ENCODE measurements at regions not wholly inside any gene's neighbourhood (a gene's known extent, or its start where the extent isn't known, plus 50 kb on each side); places are given as distances from the start of the nearest gene placed in this dataset.

GRCh38 chr5:8912106-8912505 lies 633.8 kb downstream of the SEMA5A start (continued):
- TF ChIP-seq ATF2 (CRISPR knock-in tag; IDR thresholded peaks at IDR 0.05; ENCODE audit: borderline replicate concordance, low read depth) (no peak), NR1H2 (CRISPR knock-in tag; IDR thresholded peaks at IDR 0.05) (no peak), CDX4 (CRISPR knock-in tag; IDR thresholded peaks at IDR 0.05; ENCODE audit: borderline replicate concordance) (no peak), ZBTB21 (CRISPR knock-in tag; IDR thresholded peaks at IDR 0.05; ENCODE audit: borderline replicate concordance) (no peak)
- TF ChIP-seq, protein P1, sequence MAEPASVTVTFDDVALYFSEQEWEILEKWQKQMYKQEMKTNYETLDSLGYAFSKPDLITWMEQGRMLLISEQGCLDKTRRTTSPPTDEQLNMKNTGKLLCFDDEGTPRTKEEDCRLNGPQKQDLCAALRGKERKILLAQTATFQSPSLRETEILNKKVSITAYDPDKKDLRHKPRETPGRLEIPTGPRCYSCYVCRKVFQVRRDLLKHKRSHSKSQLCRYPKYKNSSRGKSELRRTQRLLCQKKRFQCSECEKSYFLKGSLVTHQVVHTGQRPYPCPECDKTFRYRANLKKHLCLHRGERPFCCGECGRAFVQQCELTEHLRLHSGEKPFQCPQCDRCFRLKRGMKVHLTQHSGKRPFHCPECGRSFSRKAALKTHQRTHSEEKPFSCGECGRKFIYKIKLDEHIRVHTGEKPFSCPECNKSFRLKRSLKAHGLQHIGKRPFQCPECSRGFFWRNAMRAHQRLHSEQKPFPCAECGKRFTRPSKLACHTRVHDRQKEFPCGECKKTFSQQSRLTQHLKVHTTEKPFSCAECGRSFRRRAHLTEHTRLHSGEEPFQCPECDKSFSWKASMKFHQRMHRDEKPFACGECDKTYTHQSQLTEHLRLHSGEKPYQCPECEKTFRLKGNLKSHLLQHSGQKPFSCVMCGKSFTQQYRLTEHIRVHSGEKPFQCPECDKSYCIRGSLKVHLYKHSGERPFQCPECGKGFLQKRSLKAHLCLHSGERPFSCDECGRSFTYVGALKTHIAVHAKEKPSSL (CRISPR knock-in tag; conservative IDR thresholded peaks at IDR 0.05), result no peak

GRCh38 chr5:8913522-8913921 lies 632.4 kb downstream of the SEMA5A start:
- TF ChIP-seq KAT7 (CRISPR knock-in tag; IDR thresholded peaks at IDR 0.05; ENCODE audit: borderline replicate concordance), result no peak
- Mint-ChIP-seq H3K9me3 (peaks cover 5% of the 10 kb centered on the region; the same call in 1 of the 2 replicates), H3K27ac (no peak overlapping the region), H3K36me3 (no peaks in the 10 kb centered on the region), H3K27me3 (ENCODE audit: low read depth) (no peaks in the 10 kb centered on the region; the same call in 1 of the 2 replicates), H3K4me1 (no peaks in the 10 kb centered on the region), H3K4me3 (no peak overlapping the region)
- DNase-seq (ENCODE audit: low spot score), result no peak
- ATAC-seq, result no peak
- POLR2A ChIA-PET, result no interaction called here
- CTCF ChIA-PET, result no interaction called here

DNA sequence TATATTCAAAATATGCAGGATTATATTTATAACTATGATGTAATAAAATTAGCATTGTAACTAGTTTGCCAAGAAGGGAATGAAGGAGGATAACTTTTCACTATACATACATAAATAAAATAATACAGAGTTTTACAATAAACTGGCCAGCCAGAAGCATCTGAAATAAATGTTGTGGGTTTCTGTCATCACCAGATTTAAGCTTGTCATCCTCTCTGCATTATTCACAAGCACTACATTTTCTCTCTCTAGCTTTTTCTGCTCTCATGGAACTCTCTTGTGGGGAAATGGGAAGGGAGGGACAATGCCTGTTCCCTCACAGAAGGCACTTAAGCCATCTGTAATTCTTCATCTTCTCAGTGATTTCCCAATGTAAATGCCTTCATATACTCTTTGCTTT lies 626.8 kb downstream of the SEMA5A start:
- H3K4me1 Mint-ChIP-seq, result no peaks in the 10 kb centered on the region
- H3K27me3 Mint-ChIP-seq (ENCODE audit: low read depth), result no peaks in the 10 kb centered on the region; the same call in 1 of the 2 replicates
- no peak overlapping the region for H3K4me3 Mint-ChIP-seq
- DNase-seq (ENCODE audit: low spot score) (no peak), ATAC-seq (no peak)
- H3K36me3 Mint-ChIP-seq, result no peaks in the 10 kb centered on the region
- CTCF ChIA-PET, result interaction anchor here (2.6 kb wide), 1 partner anchor 11 kb away, joined by 21 read pairs; no protein-coding TSS in a partner anchor
- TF ChIP-seq CREM (CRISPR knock-in tag; IDR thresholded peaks at IDR 0.05) (no peak), MLX (CRISPR knock-in tag; IDR thresholded peaks at IDR 0.05) (no peak), OVOL2 (CRISPR knock-in tag; IDR thresholded peaks at IDR 0.05; ENCODE audit: borderline replicate concordance) (no peak)
- POLR2A ChIA-PET, result no interaction called here
- H3K27ac Mint-ChIP-seq, result no peak overlapping the region
- peaks cover under 1% of the 10 kb centered on the region; the same call in 1 of the 2 replicates for H3K9me3 Mint-ChIP-seq

DNA sequence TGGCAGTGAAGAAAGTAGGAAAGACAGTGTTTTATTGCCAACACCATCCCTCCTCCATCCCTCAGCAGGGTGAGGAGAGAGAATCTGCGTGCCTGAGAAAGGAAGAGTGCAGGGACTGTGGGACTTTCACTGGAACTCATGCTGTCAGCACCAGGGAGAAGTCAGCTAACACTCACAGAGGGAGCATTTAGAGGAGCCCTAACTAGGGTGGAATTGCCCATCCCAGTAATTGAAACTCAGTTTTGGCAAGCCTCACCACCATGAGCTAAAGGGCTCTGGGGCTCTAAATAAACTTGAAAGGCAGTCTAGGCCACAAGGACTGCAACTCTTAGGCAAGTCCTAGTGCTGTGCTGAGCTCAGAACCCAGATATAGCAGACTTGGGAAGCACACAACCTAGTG lies 622.3 kb downstream of the SEMA5A start:
- Mint-ChIP-seq H3K27ac (no peak overlapping the region), H3K4me1 (no peaks in the 10 kb centered on the region), H3K9me3 (no peaks in the 10 kb centered on the region), H3K27me3 (ENCODE audit: low read depth) (no peaks in the 10 kb centered on the region), H3K36me3 (no peaks in the 10 kb centered on the region), H3K4me3 (no peak overlapping the region)
- POLR2A ChIA-PET, result no interaction called here
- ATAC-seq (no peak), DNase-seq (ENCODE audit: low spot score) (no peak)
- TF ChIP-seq CREB1 (CRISPR knock-in tag; IDR thresholded peaks at IDR 0.05) (no peak), NR2C2 (CRISPR knock-in tag; IDR thresholded peaks at IDR 0.05) (no peak), NFE2L1 (CRISPR knock-in tag; IDR thresholded peaks at IDR 0.05) (no peak), OVOL2 (CRISPR knock-in tag; IDR thresholded peaks at IDR 0.05; ENCODE audit: borderline replicate concordance) (no peak)
- CTCF ChIA-PET, result interaction anchor here (2.9 kb wide), 1 partner anchor 15 kb away, joined by 19 read pairs; no protein-coding TSS in a partner anchor
